MG63 (cell line): ENCODE measurements at regions not wholly inside any gene's neighbourhood (a gene's known extent, or its start where the extent isn't known, plus 50 kb on each side); places are given as distances from the start of the nearest gene placed in this dataset.

ENCODE experiments used
- DNase-seq: peaks from one replicate; pipeline ENCODE4 v3.0.0-alpha.2; 2020
- H3K27me3 ChIP-seq: fragments of 250-450 bp; sonication (Bioruptor Pico); 2 replicates; pipeline ENCODE4 v1.5.1; 2020; ENCODE audit warnings: mild to moderate bottlenecking, moderate library complexity
- H3K36me3 ChIP-seq: fragments of 250-450 bp; sonication (Bioruptor Pico); 2 replicates; pipeline ENCODE4 v1.5.1; 2020; ENCODE audit warnings: mild to moderate bottlenecking, moderate library complexity
- H3K4me3 ChIP-seq: fragments of 250-450 bp; sonication (Bioruptor Pico); 2 replicates; pipeline ENCODE4 v1.5.1; 2020; ENCODE audit warnings: mild to moderate bottlenecking, moderate library complexity
- H3K9me3 ChIP-seq: fragments of 250-450 bp; sonication (Bioruptor Pico); 2 replicates; pipeline ENCODE4 v1.5.1; 2020; ENCODE audit warnings: mild to moderate bottlenecking, moderate library complexity

GRCh38 chr21:20774737-20775136 is 223.5 kb upstream of the NCAM2 start:
- Histone ChIP-seq H3K36me3 (no peaks in the 10 kb centered on the region), H3K4me3 (no peak overlapping the region), H3K27me3 (no peaks in the 10 kb centered on the region), H3K9me3 (no peaks in the 10 kb centered on the region)
- no peak for DNase-seq

GRCh38 chr21:20779321-20779720 is 218.9 kb upstream of the NCAM2 start:
- no peaks in the 10 kb centered on the region for H3K9me3 ChIP-seq
- H3K27me3 ChIP-seq, result no peaks in the 10 kb centered on the region

GRCh38 chr21:20783611-20784010 is 214.6 kb upstream of the NCAM2 start:
- Histone ChIP-seq H3K27me3 (no peaks in the 10 kb centered on the region), H3K36me3 (no peaks in the 10 kb centered on the region), H3K4me3 (no peak overlapping the region), H3K9me3 (no peaks in the 10 kb centered on the region)
- no peak for DNase-seq

More at GRCh38 chr21:20779321-20779720, 218.9 kb upstream of the NCAM2 start:
- DNase-seq, result no peak
- H3K4me3 ChIP-seq, result no peak overlapping the region
- H3K36me3 ChIP-seq, result no peaks in the 10 kb centered on the region

GRCh38 chr21:20789729-20790500 is 208.3 kb upstream of the NCAM2 start:
- Histone ChIP-seq H3K4me3 (no peak overlapping the region), H3K27me3 (no peaks in the 10 kb centered on the region), H3K9me3 (no peaks in the 10 kb centered on the region), H3K36me3 (no peaks in the 10 kb centered on the region)
- no peak for DNase-seq

GRCh38 chr21:20800106-20800505 is 198.1 kb upstream of the NCAM2 start:
- no peaks in the 10 kb centered on the region for H3K36me3 ChIP-seq
- no peak overlapping the region for H3K4me3 ChIP-seq
- no peak for DNase-seq
- no peaks in the 10 kb centered on the region for H3K9me3 ChIP-seq
- H3K27me3 ChIP-seq, result no peaks in the 10 kb centered on the region

- DNase-seq, result no peak
- Histone ChIP-seq H3K36me3 (no peaks in the 10 kb centered on the region), H3K9me3 (no peaks in the 10 kb centered on the region), H3K4me3 (no peak overlapping the region), H3K27me3 (no peaks in the 10 kb centered on the region)
Measured at GRCh38 chr21:20802201-20802600, 196.0 kb upstream of the NCAM2 start.

GRCh38 chr21:20802631-20803260 is 195.5 kb upstream of the NCAM2 start:
- H3K4me3 ChIP-seq, result no peak overlapping the region
- H3K9me3 ChIP-seq, result no peaks in the 10 kb centered on the region
- H3K36me3 ChIP-seq, result no peaks in the 10 kb centered on the region
- no peak for DNase-seq
- H3K27me3 ChIP-seq, result no peaks in the 10 kb centered on the region

- no peak for DNase-seq
- no peaks in the 10 kb centered on the region for H3K27me3 ChIP-seq
- no peaks in the 10 kb centered on the region for H3K36me3 ChIP-seq
- no peaks in the 10 kb centered on the region for H3K9me3 ChIP-seq
- no peak overlapping the region for H3K4me3 ChIP-seq
Measured at GRCh38 chr21:20811702-20812101, 186.5 kb upstream of the NCAM2 start.

GRCh38 chr21:20814090-20814489 is 184.1 kb upstream of the NCAM2 start:
- Histone ChIP-seq H3K36me3 (no peaks in the 10 kb centered on the region), H3K9me3 (no peaks in the 10 kb centered on the region), H3K27me3 (no peaks in the 10 kb centered on the region)

GRCh38 chr21:20822666-20823065 is 175.5 kb upstream of the NCAM2 start:
- no peak overlapping the region for H3K4me3 ChIP-seq
- no peaks in the 10 kb centered on the region for H3K9me3 ChIP-seq
- no peaks in the 10 kb centered on the region for H3K36me3 ChIP-seq
- no peak for DNase-seq
- H3K27me3 ChIP-seq, result no peaks in the 10 kb centered on the region

More at GRCh38 chr21:20814090-20814489, 184.1 kb upstream of the NCAM2 start:
- no peak for DNase-seq
- no peak overlapping the region for H3K4me3 ChIP-seq

- Histone ChIP-seq H3K36me3 (no peaks in the 10 kb centered on the region), H3K27me3 (no peaks in the 10 kb centered on the region), H3K4me3 (no peak overlapping the region), H3K9me3 (no peaks in the 10 kb centered on the region)
- DNase-seq, result no peak
Measured at GRCh38 chr21:20852866-20853265, 145.3 kb upstream of the NCAM2 start.

- H3K27me3 ChIP-seq, result no peaks in the 10 kb centered on the region
- H3K36me3 ChIP-seq, result no peaks in the 10 kb centered on the region
- no peak overlapping the region for H3K4me3 ChIP-seq
- no peak for DNase-seq
- no peaks in the 10 kb centered on the region for H3K9me3 ChIP-seq
Measured at GRCh38 chr21:20856926-20857325, 141.3 kb upstream of the NCAM2 start.

- H3K36me3 ChIP-seq, result no peaks in the 10 kb centered on the region
- no peak for DNase-seq
- H3K4me3 ChIP-seq, result no peak overlapping the region
- no peaks in the 10 kb centered on the region for H3K9me3 ChIP-seq
- no peaks in the 10 kb centered on the region for H3K27me3 ChIP-seq
Measured at GRCh38 chr21:20874202-20874601, 124.0 kb upstream of the NCAM2 start.

- no peaks in the 10 kb centered on the region for H3K36me3 ChIP-seq
- no peak for DNase-seq
- no peak overlapping the region for H3K4me3 ChIP-seq
- H3K27me3 ChIP-seq, result no peaks in the 10 kb centered on the region
- H3K9me3 ChIP-seq, result no peaks in the 10 kb centered on the region
Measured at GRCh38 chr21:20875742-20876141, 122.5 kb upstream of the NCAM2 start.

GRCh38 chr21:20877976-20878375 is 120.2 kb upstream of the NCAM2 start:
- no peaks in the 10 kb centered on the region for H3K36me3 ChIP-seq
- H3K4me3 ChIP-seq, result no peak overlapping the region
- no peaks in the 10 kb centered on the region for H3K27me3 ChIP-seq
- DNase-seq, result no peak
- H3K9me3 ChIP-seq, result no peaks in the 10 kb centered on the region

- peak; percentile 8 for DNase-seq
- no peaks in the 10 kb centered on the region for H3K9me3 ChIP-seq
- no peaks in the 10 kb centered on the region for H3K27me3 ChIP-seq
- no peaks in the 10 kb centered on the region for H3K36me3 ChIP-seq
- H3K4me3 ChIP-seq, result no peak overlapping the region
Measured at GRCh38 chr21:20882462-20883407, 115.5 kb upstream of the NCAM2 start.

GRCh38 chr21:20883408-20883800 is 114.8 kb upstream of the NCAM2 start:
- Histone ChIP-seq H3K27me3 (no peaks in the 10 kb centered on the region), H3K9me3 (no peaks in the 10 kb centered on the region), H3K4me3 (no peak overlapping the region), H3K36me3 (no peaks in the 10 kb centered on the region)
- DNase-seq, result no peak
